ENCODE measurements at regions not wholly inside any gene's neighbourhood (a gene's known extent, or its start where the extent isn't known, plus 50 kb on each side); places are given as distances from the start of the nearest gene placed in this dataset.

DNA sequence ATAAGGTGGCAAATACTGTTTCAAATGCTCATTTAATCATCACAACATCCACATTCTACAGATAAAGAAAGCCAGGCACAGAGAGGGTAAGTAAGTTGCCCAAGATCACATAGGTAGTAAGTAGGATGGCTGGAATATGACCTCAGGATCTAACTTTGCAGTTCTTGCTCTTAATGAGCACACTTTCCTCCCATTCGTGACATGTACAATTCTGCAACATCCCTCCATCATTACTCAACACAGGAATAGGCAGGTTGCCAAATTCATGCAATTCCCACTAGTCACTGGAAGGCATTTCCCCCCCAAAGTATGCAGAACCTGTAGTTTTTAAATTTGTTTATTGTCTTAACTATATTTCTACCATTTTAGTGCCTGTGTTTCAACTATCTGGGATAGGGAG, 109.2 kb downstream of the OLFM4 start:
- intact Hi-C loops (cut with DNase I; ENCODE audit: low total_unique reads) = no loop called here
- WGBS, 2 donors = 17 to 25% methylated on average over 1 of the region's 1 CpG
- DNase-seq (ENCODE audit: low spot score in 2 of 2) = peak in 1 of 2 donors; percentile 22
- TF ChIP-seq, protein P1, sequence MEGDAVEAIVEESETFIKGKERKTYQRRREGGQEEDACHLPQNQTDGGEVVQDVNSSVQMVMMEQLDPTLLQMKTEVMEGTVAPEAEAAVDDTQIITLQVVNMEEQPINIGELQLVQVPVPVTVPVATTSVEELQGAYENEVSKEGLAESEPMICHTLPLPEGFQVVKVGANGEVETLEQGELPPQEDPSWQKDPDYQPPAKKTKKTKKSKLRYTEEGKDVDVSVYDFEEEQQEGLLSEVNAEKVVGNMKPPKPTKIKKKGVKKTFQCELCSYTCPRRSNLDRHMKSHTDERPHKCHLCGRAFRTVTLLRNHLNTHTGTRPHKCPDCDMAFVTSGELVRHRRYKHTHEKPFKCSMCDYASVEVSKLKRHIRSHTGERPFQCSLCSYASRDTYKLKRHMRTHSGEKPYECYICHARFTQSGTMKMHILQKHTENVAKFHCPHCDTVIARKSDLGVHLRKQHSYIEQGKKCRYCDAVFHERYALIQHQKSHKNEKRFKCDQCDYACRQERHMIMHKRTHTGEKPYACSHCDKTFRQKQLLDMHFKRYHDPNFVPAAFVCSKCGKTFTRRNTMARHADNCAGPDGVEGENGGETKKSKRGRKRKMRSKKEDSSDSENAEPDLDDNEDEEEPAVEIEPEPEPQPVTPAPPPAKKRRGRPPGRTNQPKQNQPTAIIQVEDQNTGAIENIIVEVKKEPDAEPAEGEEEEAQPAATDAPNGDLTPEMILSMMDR (IDR thresholded peaks at IDR 0.05) = no peak
- no peak for TF ChIP-seq POLR2A (IDR thresholded peaks at IDR 0.05)
- H3K4me3 ChIP-seq (ENCODE audit: low read depth, poor library complexity, severe bottlenecking) = no peak overlapping the region

DNA sequence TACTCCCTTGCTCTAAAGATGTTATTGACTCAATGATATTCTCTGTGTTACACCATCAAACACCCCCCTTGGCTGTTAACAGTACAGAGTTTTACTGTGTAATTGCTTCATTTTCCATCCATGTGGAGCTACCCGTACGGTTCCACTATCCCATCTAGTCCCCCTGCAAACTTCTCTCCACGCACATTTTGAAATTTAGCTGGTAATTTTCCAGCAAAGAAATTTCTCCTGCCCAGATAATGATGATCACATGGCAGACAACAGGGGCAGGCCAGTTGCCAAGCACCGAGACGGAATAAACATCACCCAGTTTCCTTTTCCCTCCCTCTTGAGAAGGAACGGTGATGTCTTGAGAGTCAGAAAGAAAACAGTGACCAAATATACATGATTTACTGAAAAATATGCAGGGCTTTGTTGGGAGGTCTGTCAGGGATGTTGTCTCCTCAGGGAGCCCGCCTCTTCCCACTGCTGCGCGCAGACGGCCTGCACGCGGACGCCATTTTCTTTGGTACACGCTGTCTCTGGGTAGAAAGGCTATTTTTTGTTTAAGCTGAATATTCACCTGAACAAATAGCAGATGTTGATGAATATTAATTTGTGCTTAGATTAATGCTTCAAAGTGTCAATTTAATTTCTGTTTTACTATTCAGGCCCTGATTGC, 109.9 kb downstream of the OLFM4 start:
- DNase-seq (ENCODE audit: low spot score in 2 of 2) = peak; percentile 18 to 86
- no peak overlapping the region for H3K4me3 ChIP-seq (ENCODE audit: low read depth, poor library complexity, severe bottlenecking)
- TF ChIP-seq, protein P1 (IDR thresholded peaks at IDR 0.05) = no peak
- TF ChIP-seq POLR2A (IDR thresholded peaks at IDR 0.05) = no peak
- 58 to 61% methylated on average over 14 of the region's 14 CpGs for WGBS, 2 donors
- intact Hi-C loops (cut with DNase I; ENCODE audit: low total_unique reads) = no loop called here

DNA sequence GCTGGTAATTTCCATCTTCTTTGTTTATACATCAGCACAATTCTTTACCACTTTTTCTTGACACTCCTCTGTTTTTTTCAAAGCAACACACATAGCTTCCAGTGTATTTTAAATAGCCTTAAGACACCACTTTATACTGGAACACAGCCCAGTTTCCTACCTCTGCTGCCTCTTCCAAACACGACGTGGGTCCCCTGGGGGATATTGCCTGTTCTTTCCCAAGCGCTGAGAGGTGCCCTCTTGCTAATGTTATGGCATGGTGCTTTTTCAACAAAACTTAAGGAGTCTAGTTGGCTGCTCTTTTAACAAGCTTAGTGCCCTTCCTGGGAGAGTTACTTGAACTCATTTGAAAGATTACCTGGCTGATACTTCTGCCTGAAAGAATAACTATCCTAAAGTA, 112.7 kb downstream of the OLFM4 start:
- WGBS, 2 donors = 44 to 47% methylated on average over 3 of the region's 3 CpGs
- intact Hi-C loops (cut with DNase I; ENCODE audit: low total_unique reads) = no loop called here
- no peak for DNase-seq (ENCODE audit: low spot score in 2 of 2)
- TF ChIP-seq, protein P1 (IDR thresholded peaks at IDR 0.05) = no peak
- no peak for TF ChIP-seq POLR2A (IDR thresholded peaks at IDR 0.05)
- H3K4me3 ChIP-seq (ENCODE audit: low read depth, poor library complexity, severe bottlenecking) = no peak overlapping the region

DNA sequence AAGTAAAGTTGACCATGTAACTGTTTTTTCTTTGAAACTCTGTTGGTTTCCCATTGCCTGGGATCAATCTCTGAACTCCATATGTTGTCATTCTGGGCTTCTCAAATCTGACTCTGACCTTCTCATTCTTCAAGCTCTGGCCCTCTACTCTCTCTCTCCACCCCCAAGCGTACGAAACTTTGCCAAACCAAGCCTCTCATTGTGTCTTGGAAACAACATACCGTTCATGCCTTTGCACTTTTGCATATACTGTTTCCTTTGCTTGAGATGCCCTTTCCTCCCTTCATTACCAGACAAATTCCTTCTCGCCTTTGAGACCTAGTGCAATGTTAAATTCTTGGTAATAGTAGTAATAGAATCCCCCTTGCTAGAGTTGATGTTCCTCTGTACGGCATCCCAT, 113.7 kb downstream of the OLFM4 start:
- whole genome bisulfite sequencing, 2 donors = 77 to 80% methylated on average over 5 of the region's 5 CpGs

DNA sequence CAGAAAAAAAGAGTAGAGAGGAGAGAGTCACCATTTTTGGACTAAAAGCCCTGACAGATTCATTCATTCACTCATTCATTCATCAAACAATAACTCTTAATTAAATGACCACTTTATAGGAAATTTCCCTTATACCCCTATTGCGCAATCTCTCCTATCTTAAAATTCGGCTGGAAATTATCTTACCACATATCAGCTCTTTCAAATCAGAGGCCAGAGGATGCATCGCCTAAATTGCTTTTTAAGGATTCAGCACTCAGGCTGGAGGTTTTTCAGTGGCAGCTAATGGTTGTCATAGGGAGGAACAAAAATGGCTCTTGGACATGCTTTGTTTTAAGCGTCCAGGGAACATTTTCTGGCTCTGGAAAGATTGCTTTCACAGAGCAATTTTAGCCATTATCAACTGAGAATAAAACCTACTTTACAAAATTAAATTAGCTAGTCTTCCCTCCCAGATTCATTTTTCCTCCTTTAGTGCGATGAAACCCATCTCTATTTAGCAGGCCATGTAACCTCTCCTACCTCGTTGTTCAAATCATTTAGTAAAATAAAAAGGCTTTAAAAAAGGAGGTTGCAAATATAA, 115.2 kb downstream of the OLFM4 start:
- TF ChIP-seq, protein P1 (IDR thresholded peaks at IDR 0.05) = no peak
- no peak for TF ChIP-seq POLR2A (IDR thresholded peaks at IDR 0.05)
- intact Hi-C loops (cut with DNase I; ENCODE audit: low total_unique reads) = no loop called here
- WGBS, 2 donors = 80 to 84% methylated on average over 6 of the region's 6 CpGs
- no peak for DNase-seq (ENCODE audit: low spot score in 2 of 2)
- H3K4me3 ChIP-seq (ENCODE audit: low read depth, poor library complexity, severe bottlenecking) = no peak overlapping the region

More for the DNA sequence above, 113.7 kb downstream of the OLFM4 start:
- TF ChIP-seq, protein P1 (IDR thresholded peaks at IDR 0.05) = no peak
- TF ChIP-seq POLR2A (IDR thresholded peaks at IDR 0.05) = no peak
- H3K4me3 ChIP-seq (ENCODE audit: low read depth, poor library complexity, severe bottlenecking) = no peak overlapping the region
- intact Hi-C loops (cut with DNase I; ENCODE audit: low total_unique reads) = no loop called here
- no peak for DNase-seq (ENCODE audit: low spot score in 2 of 2)
